ENCODE measurements at regions not wholly inside any gene's neighbourhood (a gene's known extent, or its start where the extent isn't known, plus 50 kb on each side); places are given as distances from the start of the nearest gene placed in this dataset.
A peak's percentile ranks its signal among the peaks of the same experiment; 100 is the strongest.

DNA sequence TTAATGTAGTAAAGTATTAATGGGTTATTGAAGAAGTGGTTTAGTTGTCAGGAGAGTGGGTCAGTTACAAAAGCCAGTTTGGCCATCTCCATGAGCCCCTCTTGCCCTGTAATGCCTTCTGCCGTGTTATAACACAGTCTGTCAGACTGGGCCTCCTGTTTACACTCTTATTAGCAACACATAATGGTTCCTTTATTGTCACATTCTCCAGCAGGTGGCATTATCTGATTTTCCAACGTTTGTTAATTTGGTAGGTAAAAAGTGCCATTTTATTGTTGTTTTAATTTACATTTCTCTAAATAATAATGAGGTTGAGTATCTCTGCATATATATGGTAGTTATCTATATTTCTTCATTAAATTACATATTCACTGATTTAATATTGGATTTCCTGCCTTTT is 560.8 kb downstream of the FGF13 start:
- Histone ChIP-seq H3K4me3 (no peak overlapping the region), H3K36me3 (no peaks in the 10 kb centered on the region), H3K27me3 (no peaks in the 10 kb centered on the region), H3K27ac (no peak overlapping the region), H3K9me3 (no peaks in the 10 kb centered on the region), H3K4me1 (no peaks in the 10 kb centered on the region)
- 7 to 10% methylated on average over 2 of the region's 2 CpGs for WGBS, 2 donors
- DNase-seq (no peak), ATAC-seq (no peak), FAIRE-seq (no peak)
- intact Hi-C loops (cut with DNase I): no loop called here
- TF ChIP-seq, protein P1, sequence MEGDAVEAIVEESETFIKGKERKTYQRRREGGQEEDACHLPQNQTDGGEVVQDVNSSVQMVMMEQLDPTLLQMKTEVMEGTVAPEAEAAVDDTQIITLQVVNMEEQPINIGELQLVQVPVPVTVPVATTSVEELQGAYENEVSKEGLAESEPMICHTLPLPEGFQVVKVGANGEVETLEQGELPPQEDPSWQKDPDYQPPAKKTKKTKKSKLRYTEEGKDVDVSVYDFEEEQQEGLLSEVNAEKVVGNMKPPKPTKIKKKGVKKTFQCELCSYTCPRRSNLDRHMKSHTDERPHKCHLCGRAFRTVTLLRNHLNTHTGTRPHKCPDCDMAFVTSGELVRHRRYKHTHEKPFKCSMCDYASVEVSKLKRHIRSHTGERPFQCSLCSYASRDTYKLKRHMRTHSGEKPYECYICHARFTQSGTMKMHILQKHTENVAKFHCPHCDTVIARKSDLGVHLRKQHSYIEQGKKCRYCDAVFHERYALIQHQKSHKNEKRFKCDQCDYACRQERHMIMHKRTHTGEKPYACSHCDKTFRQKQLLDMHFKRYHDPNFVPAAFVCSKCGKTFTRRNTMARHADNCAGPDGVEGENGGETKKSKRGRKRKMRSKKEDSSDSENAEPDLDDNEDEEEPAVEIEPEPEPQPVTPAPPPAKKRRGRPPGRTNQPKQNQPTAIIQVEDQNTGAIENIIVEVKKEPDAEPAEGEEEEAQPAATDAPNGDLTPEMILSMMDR (IDR thresholded peaks at IDR 0.05): no peak

DNA sequence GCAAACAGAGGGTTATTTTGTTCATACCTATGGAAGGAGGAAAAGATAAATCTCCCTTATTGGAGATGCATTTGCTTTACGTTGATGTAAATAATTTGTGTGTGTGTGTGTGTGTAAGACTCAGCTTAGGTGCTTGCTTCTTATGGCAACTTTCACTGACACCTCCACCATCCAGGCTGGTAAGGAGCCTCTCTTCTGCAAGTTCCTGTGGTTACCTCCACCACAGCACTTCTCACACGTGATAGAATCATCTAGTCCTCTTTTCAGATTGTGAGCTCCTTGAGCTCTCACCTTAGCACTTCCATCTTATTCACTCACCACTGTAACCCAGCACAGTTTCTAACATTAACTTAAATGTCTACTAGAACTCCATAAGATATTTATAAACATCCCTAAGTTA is 553.7 kb downstream of the FGF13 start:
- no peak for FAIRE-seq
- no peaks in the 10 kb centered on the region for H3K36me3 ChIP-seq
- 26 to 28% methylated on average over 2 of the region's 2 CpGs for WGBS, 2 donors
- no peak for ATAC-seq
- no peak overlapping the region for H3K27ac ChIP-seq
- DNase-seq: no peak
- no peaks in the 10 kb centered on the region for H3K27me3 ChIP-seq
- no peak overlapping the region for H3K4me3 ChIP-seq
- H3K4me1 ChIP-seq: no peaks in the 10 kb centered on the region
- H3K9me3 ChIP-seq: no peaks in the 10 kb centered on the region
- TF ChIP-seq, protein P1 (IDR thresholded peaks at IDR 0.05): no peak
- intact Hi-C loops (cut with DNase I): no loop called here

DNA sequence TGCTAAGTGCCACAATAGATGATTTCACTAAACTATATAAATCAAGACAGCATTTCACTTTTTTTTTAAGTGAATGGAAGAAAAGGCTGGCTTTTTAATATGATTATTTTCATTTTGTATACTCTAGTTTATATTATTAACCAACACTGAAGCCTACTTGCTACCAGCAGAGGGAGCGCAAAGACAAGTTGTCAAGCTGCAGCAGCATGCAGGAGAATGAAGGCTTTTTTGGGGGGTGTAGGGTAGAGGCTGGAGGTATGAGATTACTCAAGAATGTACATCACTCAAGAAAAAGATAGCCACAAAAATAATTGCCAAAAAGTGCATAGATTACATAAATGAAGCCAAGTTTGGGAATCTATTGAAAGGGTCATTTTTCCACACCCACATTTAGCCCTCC is 519.5 kb downstream of the FGF13 start:
- H3K27ac ChIP-seq: no peak overlapping the region
- no peaks in the 10 kb centered on the region for H3K9me3 ChIP-seq
- no peaks in the 10 kb centered on the region for H3K36me3 ChIP-seq
- TF ChIP-seq, protein P1 (IDR thresholded peaks at IDR 0.05): peak in 2 of 4 donors; percentile 18 to 23
- no peak overlapping the region for H3K4me3 ChIP-seq
- H3K4me1 ChIP-seq: no peaks in the 10 kb centered on the region
- WGBS, 2 donors: 6 to 21% methylated on average over 1 of the region's 1 CpG
- FAIRE-seq (peak; percentile 68), ATAC-seq (no peak), DNase-seq (peak in 2 of 6 donors; percentile 10 to 15)
- peaks cover 0 to 9% (median 3%) of the 10 kb centered on the region in 4 donors for H3K27me3 ChIP-seq
- intact Hi-C loops (cut with DNase I): loop anchor here in 1 of 3 donors (10.0 kb wide), 1 partner anchor 553 kb away; no protein-coding TSS in a partner anchor

DNA sequence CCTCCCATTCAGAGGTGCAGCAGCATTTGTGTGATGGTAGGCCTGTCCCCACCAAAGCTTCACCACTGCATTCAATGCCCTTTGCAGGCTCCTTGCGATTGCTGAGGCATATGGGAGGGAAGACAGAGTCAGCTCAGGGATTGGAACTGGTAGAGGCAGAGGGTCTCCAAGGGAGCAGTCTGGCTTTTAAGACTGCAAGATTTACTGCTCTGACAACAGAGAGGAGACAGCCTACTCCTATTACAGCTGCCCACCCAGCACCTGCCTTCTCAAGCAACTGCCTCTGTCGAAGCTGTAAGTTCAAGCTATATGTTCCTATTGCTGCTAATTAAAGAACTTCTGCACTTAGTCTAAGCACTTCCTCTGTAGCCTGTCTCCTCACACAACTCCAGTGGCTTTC is 481.8 kb downstream of the FGF13 start:
- H3K27ac ChIP-seq: no peak overlapping the region
- no peaks in the 10 kb centered on the region for H3K36me3 ChIP-seq
- no peak overlapping the region for H3K4me3 ChIP-seq
- intact Hi-C loops (cut with DNase I): no loop called here
- H3K27me3 ChIP-seq: no peaks in the 10 kb centered on the region
- H3K4me1 ChIP-seq: no peaks in the 10 kb centered on the region
- H3K9me3 ChIP-seq: no peaks in the 10 kb centered on the region
- WGBS, 2 donors: 44 to 60% methylated on average over 2 of the region's 2 CpGs
- FAIRE-seq (no peak), ATAC-seq (no peak), DNase-seq (no peak)
- TF ChIP-seq, protein P1 (IDR thresholded peaks at IDR 0.05): no peak

DNA sequence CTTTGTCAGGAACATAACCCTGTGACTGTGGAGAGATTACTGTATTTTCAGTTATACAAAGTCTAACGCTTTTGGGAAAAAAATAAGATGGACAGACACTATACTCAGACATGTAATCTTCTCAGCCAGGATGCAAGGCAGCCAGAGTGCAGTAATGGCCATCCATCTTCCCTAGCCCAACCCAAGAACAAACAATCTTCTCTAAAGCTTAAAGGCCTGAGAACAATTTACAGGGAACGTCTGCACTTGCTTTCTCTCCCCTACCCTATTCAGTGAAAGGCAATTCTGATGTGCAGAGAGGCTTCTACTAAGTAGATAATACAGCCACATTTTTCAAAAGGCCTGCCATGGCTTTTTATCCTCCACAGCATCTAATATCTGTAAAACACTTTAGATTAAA is 471.3 kb downstream of the FGF13 start:
- Histone ChIP-seq H3K27me3 (no peaks in the 10 kb centered on the region), H3K9me3 (no peaks in the 10 kb centered on the region), H3K27ac (no peak overlapping the region), H3K4me1 (no peaks in the 10 kb centered on the region), H3K36me3 (no peaks in the 10 kb centered on the region), H3K4me3 (no peak overlapping the region)
- FAIRE-seq (no peak), DNase-seq (no peak), ATAC-seq (no peak)
- intact Hi-C loops (cut with DNase I): no loop called here
- TF ChIP-seq, protein P1 (IDR thresholded peaks at IDR 0.05): no peak
- WGBS, 2 donors: 17 to 31% methylated on average over 2 of the region's 2 CpGs
